Activated CD8-positive, alpha-beta T cell treated with anti-CD3 and anti-CD28 coated beads for 36 hours (primary cell): ENCODE measurements at regions not wholly inside any gene's neighbourhood (a gene's known extent, or its start where the extent isn't known, plus 50 kb on each side); places are given as distances from the start of the nearest gene placed in this dataset.

Experiments
- ATAC-seq: fragments of 200-7000 bp; cut with Tn5 transposase; one replicate; pipeline ENCODE4 v1.10.0; 2021; ENCODE audit warnings: mild to moderate bottlenecking, moderate library complexity
- CTCF ChIA-PET: fragments of 350-600 bp; sonication (Branson Sonifier 250); formaldehyde crosslinking; loops from one replicate; lab custom pipeline; 2021; ENCODE audit warnings: antibody characterized with exemption; lab: Charles Lee
- POLR2A ChIA-PET: fragments of 350-600 bp; sonication (Branson Sonifier 250); formaldehyde crosslinking; loops from one replicate; lab custom pipeline; 2021; ENCODE audit warnings: antibody characterized with exemption; lab: Charles Lee
- DNase-seq: peaks from one replicate; pipeline ENCODE4 v3.0.0-alpha.2; 2020
- H3K27ac Mint-ChIP-seq: one replicate; pipeline ENCODE4 v1.8.0; 2021; ENCODE audit warnings: mild to moderate bottlenecking, mixed read lengths
- H3K27me3 Mint-ChIP-seq: one replicate; pipeline ENCODE4 v1.8.0; 2021; ENCODE audit warnings: mixed read lengths
- H3K36me3 Mint-ChIP-seq: one replicate; pipeline ENCODE4 v1.8.0; 2021; ENCODE audit warnings: low read depth, mixed read lengths
- H3K4me1 Mint-ChIP-seq: one replicate; pipeline ENCODE4 v1.8.0; 2021; ENCODE audit warnings: low read depth, mixed read lengths
- H3K4me3 Mint-ChIP-seq: one replicate; pipeline ENCODE4 v1.8.0; 2021; ENCODE audit warnings: mild to moderate bottlenecking, moderate library complexity, mixed read lengths
- H3K9me3 Mint-ChIP-seq: one replicate; pipeline ENCODE4 v1.8.0; 2021; ENCODE audit warnings: mixed read lengths
- intact Hi-C: fragments of 100-400 bp; cut with micrococcal nuclease; formaldehyde crosslinking; loops from one replicate; pipeline ENCODE4 v1.10.0; 2022
- TF ChIP-seq, protein P1 (sequence below): fragments of 200-600 bp; IDR thresholded peaks from one replicate; pipeline ENCODE4 v1.8.0; 2022; ENCODE audit warnings: antibody characterized with exemption, mild to moderate bottlenecking

GRCh38 chr1:112312315-112312714 lies 83.7 kb upstream of the CTTNBP2NL start:
- POLR2A ChIA-PET, result no interaction called here
- no peaks in the 10 kb centered on the region for H3K9me3 Mint-ChIP-seq
- no peak overlapping the region for H3K4me3 Mint-ChIP-seq
- CTCF ChIA-PET, result interaction anchor here (0.7 to 1.6 kb wide), 3 partner anchors 25 to 57 kb away, joined by 3 to 5 read pairs (median 4); no protein-coding TSS in a partner anchor
- no peak overlapping the region for H3K27ac Mint-ChIP-seq
- DNase-seq (no peak), ATAC-seq (no peak)
- peaks cover 15% of the 10 kb centered on the region for H3K27me3 Mint-ChIP-seq
- intact Hi-C loops, result no loop called here
- TF ChIP-seq, protein P1, sequence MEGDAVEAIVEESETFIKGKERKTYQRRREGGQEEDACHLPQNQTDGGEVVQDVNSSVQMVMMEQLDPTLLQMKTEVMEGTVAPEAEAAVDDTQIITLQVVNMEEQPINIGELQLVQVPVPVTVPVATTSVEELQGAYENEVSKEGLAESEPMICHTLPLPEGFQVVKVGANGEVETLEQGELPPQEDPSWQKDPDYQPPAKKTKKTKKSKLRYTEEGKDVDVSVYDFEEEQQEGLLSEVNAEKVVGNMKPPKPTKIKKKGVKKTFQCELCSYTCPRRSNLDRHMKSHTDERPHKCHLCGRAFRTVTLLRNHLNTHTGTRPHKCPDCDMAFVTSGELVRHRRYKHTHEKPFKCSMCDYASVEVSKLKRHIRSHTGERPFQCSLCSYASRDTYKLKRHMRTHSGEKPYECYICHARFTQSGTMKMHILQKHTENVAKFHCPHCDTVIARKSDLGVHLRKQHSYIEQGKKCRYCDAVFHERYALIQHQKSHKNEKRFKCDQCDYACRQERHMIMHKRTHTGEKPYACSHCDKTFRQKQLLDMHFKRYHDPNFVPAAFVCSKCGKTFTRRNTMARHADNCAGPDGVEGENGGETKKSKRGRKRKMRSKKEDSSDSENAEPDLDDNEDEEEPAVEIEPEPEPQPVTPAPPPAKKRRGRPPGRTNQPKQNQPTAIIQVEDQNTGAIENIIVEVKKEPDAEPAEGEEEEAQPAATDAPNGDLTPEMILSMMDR, result no peak
- no peaks in the 10 kb centered on the region for H3K4me1 Mint-ChIP-seq
- H3K36me3 Mint-ChIP-seq, result no peaks in the 10 kb centered on the region

DNA sequence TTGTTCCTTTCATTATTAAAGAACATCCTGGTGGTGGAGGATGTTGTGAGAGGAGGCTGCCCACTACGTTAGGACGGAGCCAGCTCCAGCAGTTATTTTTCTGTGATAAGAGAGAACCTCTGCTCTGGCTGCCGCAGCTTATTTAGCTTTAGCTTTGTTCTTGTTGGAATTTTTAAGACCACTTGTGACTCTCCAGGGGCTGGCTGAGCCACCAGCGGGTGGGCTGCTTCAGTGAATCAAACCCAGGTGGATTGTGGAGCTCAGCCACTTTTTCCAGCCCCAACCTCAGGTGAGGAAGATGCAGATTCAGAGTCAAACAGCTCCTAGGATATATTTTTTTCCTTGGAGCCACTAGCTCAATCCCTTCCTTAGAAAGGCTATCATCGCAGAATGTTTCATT lies 83.1 kb upstream of the CTTNBP2NL start:
- CTCF ChIA-PET, result interaction anchor here (1.1 to 1.6 kb wide), 2 partner anchors 24 to 57 kb away, joined by 4 to 5 read pairs; no protein-coding TSS in a partner anchor
- ATAC-seq (no peak), DNase-seq (no peak)
- TF ChIP-seq, protein P1, result no peak
- Mint-ChIP-seq H3K27ac (no peak overlapping the region), H3K4me1 (no peaks in the 10 kb centered on the region), H3K36me3 (no peaks in the 10 kb centered on the region), H3K4me3 (no peak overlapping the region), H3K27me3 (peaks cover 15% of the 10 kb centered on the region), H3K9me3 (no peaks in the 10 kb centered on the region)
- POLR2A ChIA-PET, result no interaction called here
- intact Hi-C loops, result no loop called here

DNA sequence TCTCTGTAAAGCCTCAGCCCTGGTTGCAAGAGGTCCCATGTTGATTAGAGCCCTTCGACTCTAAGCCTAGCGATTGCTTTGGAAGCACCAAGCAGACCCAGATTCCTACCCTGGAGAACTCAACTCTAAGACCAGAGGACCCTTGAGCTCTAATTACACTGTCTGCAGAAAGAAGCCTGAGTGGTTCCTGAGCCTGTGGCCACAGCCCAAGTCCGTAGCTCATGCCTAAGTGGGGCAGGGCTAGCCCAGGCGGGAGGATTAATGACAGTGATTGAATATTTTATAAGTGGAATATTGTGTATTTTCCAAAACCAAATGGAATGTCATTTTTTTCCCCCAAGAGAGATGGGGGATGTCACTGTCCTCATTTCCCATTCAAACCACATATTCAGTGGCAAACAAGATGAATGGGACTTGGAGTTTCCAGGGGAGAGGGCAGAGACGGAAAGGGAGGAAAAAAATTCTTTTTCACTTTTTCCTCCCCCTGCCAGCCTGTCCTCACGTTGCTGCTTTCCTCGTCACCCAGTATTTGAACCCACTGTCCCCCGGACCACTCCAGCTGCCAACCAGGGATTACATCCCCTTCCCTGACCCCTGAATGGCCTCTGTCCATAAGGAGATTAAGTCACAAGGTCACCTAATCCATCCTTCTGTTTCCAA lies 79.6 kb upstream of the CTTNBP2NL start:
- H3K27me3 Mint-ChIP-seq, result peaks cover 9% of the 10 kb centered on the region
- ATAC-seq, result no peak
- intact Hi-C loops, result no loop called here
- no peak for DNase-seq
- ChIA-PET CTCF (interaction anchor here (0.9 kb wide), 1 partner anchor 53 kb away, joined by 3 read pairs; no protein-coding TSS in a partner anchor), POLR2A (no interaction called here)
- no peak overlapping the region for H3K27ac Mint-ChIP-seq
- no peaks in the 10 kb centered on the region for H3K9me3 Mint-ChIP-seq
- H3K4me1 Mint-ChIP-seq, result no peaks in the 10 kb centered on the region
- H3K4me3 Mint-ChIP-seq, result no peak overlapping the region
- no peaks in the 10 kb centered on the region for H3K36me3 Mint-ChIP-seq
- TF ChIP-seq, protein P1, result no peak

DNA sequence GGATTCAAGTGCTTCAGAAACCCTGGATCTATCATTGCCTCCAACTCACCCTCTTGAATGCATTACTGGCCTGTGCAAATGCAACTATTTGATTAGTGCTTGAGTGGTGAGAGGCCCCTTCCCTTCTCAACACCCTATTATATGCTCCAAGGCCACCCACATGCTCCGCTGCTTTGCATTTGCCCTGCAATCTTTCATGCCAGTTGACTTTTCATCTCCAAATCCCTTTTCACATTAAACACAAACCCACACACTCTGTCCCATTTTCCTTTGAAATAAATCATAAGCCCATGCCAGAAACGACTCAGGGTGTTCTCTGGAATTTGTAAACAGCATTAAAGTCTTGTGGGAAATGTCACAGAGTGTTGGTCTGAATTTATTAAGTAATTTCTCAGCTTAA lies 78.9 kb upstream of the CTTNBP2NL start:
- H3K4me3 Mint-ChIP-seq, result no peak overlapping the region
- H3K4me1 Mint-ChIP-seq, result no peaks in the 10 kb centered on the region
- no peak for ATAC-seq
- no peak for DNase-seq
- peaks cover 11% of the 10 kb centered on the region for H3K27me3 Mint-ChIP-seq
- POLR2A ChIA-PET, result interaction anchor here (0.5 kb wide), 1 partner anchor 433 kb away, joined by 3 read pairs; no protein-coding TSS in a partner anchor
- no peaks in the 10 kb centered on the region for H3K9me3 Mint-ChIP-seq
- H3K27ac Mint-ChIP-seq, result no peak overlapping the region
- TF ChIP-seq, protein P1, result no peak
- H3K36me3 Mint-ChIP-seq, result no peaks in the 10 kb centered on the region
- intact Hi-C loops, result no loop called here
- CTCF ChIA-PET, result interaction anchor here (0.6 to 0.9 kb wide), 2 partner anchors 18 to 53 kb away, joined by 3 read pairs; no protein-coding TSS in a partner anchor

GRCh38 chr1:112317611-112318062 lies 78.4 kb upstream of the CTTNBP2NL start:
- DNase-seq (no peak), ATAC-seq (no peak)
- H3K27me3 Mint-ChIP-seq, result peaks cover 12% of the 10 kb centered on the region
- no peak overlapping the region for H3K4me3 Mint-ChIP-seq
- no peaks in the 10 kb centered on the region for H3K9me3 Mint-ChIP-seq
- no peaks in the 10 kb centered on the region for H3K36me3 Mint-ChIP-seq
- no peaks in the 10 kb centered on the region for H3K4me1 Mint-ChIP-seq
- no peak overlapping the region for H3K27ac Mint-ChIP-seq
- ChIA-PET POLR2A (interaction anchor here (0.5 kb wide), 1 partner anchor 433 kb away, joined by 3 read pairs; no protein-coding TSS in a partner anchor), CTCF (interaction anchor here (0.6 to 0.9 kb wide), 2 partner anchors 19 to 52 kb away, joined by 3 read pairs; no protein-coding TSS in a partner anchor)
- intact Hi-C loops, result no loop called here
- TF ChIP-seq, protein P1, result no peak
